NCI-H2081 (cell line): ENCODE measurements at regions not wholly inside any gene's neighbourhood (a gene's known extent, or its start where the extent isn't known, plus 50 kb on each side); places are given as distances from the start of the nearest gene placed in this dataset.

Experiments used
- DNase-seq, 2 experiments: peaks; one replicate each; lab custom pipeline; 2025; lab: John Stamatoyannopoulos, UW

DNA sequence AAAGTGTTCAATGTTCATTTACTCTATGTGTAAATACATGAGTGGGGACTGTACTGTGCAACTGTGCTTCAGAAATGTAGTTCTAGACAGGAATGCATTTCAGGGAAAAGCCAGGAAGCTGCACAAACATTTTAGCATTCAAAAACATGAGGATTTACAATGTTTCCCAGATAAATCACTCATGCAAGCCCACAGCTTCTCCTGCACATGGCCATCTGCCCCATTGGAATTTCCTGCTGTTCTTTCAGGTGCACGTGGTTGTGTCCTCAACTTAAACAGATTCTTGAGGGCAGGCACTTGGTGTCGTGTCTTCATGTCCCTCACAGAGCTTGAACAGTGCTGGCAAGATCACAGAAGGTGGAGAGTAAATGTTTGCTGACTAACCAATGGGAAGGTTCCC is 101.5 kb downstream of the UNC5CL start:
- DNase-seq = no peak

DNA sequence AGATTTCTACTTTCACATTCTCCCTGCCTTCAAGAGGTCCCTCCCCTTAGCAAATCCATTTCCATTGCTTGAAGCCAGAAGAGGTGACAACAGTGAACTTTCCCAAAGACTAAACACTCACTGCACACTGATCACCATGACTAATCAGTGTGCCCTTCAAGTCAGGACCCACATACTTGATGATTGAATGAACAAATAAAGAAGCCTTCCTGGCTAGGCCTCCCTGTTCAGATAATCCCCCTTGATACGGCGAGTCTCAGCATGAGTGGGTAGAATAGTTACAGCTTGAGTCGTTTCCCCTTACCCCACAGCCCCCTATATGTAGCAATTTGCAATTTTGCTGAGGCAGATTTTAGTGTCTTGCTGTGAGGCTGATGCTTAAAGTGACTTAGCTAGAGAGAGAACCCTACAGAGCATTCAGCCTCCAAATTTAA is 102.2 kb downstream of the UNC5CL start:
- DNase-seq = no peak

DNA sequence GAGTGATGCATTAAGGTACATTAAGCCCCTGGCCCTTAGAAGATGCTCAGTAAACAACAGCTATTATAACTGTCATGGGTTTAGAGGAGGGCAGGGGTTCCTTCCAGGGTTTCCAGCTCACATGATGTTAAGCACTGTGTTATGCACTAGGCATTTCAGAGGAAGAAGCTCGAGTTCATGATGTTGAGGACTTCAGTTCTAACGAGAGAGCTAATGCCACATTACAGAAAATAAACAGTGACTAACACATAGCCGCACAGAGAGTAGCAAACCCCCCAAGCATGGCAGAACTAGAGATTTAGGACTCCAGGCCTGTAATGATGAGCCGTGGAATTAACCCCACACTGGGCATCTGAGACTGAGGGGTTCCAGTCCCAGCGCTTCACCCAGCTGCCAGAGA is 105.2 kb downstream of the UNC5CL start:
- DNase-seq = no peak

DNA sequence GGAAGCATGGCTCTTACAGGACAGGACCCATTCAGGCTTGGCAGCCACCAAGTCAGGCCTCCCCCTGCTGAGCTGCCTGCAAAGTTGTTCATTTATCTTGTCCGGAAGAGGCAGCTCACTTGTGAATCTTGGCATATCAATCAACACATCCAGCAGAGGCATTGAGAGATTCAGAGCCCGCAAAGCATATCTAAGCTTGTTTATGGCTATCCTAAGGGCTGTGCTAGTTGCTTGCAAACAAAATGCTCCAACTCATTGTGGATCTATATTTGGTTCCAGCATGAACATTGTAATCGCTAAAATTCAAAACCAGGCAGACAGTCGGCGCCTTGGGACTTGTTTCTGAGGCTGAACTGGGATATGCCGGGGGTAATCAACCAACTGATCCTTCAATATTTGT is 106.1 kb downstream of the UNC5CL start:
- no peak for DNase-seq

DNA sequence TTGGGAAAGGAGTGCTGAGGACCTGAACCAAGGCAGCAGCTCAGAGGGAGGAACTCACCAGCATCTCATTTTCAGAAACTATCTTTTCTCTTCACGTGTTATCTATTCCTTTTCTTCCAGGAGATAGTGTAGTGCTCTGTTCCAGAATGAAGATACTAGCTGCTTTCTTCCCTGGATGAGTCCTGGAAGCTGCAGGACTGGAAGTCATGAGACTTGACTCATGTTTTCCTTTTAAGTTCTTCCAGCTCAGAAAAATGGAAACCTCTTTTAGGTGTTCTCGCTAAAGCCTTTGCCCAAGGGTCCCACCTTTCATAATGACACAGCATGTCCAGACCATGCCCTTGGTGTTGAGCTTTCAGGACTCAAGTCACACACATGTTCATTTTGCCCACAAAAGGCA is 106.7 kb downstream of the UNC5CL start:
- DNase-seq = no peak

GRCh38 chr6:40931931-40932330 is 107.1 kb downstream of the UNC5CL start:
- DNase-seq = no peak

DNA sequence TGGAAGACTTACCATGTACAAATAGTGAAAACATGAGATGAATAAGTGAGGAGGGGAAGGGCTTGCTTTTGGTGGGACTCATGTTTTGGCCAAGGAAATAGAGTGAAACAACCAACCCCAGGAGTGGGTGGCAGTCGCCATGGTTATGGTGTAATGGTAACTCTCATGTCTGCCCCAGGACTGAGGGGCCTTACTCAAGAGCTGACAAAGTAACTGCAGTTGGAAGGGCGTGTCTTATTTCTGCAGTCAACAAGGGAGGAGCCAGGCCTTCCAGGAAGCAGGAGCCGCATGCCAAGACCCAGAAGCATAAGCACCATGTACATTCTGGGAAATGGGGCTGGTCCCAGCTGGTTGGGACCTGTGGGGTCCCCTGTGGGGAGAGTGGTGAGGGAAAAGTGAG is 108.5 kb downstream of the UNC5CL start:
- no peak for DNase-seq

DNA sequence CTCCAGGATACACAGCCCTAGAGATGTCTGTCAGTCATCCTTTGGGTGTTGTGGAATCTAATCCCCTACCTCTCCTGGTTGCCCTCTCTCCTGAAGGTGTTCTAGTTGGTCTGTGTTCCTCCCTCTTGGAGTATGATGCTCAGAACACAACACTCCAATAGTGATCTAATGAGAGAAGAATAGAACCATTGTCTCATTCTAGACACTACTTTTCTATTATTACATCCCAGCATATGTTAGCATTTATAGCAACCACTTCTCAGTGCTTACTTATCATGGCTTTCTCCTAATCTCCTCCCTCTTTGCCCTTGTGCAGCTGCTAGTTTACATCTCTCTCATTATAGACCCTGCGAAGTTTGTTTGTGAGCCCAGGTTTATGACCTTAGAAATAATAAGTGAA is 109.0 kb downstream of the UNC5CL start:
- no peak for DNase-seq

DNA sequence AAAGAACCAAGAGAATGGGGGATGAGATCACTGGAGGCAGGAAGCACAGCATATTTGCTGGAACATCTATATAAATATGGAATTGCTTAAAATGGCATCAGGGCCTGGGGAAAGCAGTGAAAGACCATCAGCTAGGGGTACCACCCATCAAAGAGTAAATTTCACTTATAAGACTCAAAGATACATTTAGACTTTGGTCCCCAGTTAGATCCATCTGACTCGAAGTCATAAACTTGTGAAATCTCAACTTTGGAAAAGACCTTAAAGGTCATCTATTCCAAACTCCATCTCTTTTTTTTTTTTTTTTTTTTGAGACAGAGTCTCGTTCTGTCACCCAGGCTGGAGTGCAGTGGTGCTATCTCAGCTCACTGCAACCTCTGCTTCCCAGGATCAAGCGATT is 109.8 kb downstream of the UNC5CL start:
- no peak for DNase-seq

DNA sequence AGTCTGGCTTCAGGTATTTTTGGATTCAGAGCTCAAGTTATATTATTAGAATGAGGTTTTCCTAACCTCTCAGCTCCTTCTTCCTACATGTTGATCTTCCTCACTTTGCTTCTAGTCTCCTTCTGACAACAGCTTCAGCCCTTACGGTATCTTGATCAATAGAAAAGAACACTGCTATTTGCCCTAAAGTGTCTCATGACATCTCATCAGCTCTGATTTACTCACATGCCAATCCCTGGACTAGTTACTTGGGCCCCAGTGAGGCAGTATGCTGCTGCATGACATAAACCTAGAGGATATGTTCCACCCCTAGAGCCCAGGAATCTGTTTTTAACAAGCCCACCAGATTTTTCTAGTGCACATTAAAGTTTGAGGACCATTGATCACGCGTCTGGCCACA is 110.3 kb downstream of the UNC5CL start:
- no peak for DNase-seq

GRCh38 chr6:40928307-40928706 is 110.7 kb downstream of the UNC5CL start:
- DNase-seq = no peak

DNA sequence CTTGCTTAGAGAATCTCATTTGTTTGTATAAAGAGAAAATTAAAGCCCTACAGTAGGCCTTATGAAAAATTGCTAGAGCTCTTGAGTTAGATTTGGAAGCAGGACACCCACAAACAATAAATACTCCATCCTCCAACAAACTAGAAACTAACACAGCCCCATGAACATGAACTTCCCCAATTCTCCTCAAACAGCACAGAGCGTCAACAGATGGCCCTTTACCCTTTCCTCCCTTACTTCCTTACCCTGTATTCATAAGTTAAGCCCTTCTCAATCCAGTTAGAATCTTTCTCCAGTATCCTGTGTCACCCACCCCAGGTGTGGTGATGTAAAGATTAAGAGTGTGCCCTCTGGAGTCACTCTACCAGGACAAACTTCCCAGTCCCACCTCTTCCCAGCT is 113.7 kb downstream of the UNC5CL start:
- no peak for DNase-seq

GRCh38 chr6:40924839-40925238 is 114.2 kb downstream of the UNC5CL start:
- DNase-seq = no peak

GRCh38 chr6:40923880-40924279 is 115.1 kb downstream of the UNC5CL start:
- DNase-seq = no peak

GRCh38 chr6:40923326-40923725 is 115.7 kb downstream of the UNC5CL start:
- DNase-seq = no peak

DNA sequence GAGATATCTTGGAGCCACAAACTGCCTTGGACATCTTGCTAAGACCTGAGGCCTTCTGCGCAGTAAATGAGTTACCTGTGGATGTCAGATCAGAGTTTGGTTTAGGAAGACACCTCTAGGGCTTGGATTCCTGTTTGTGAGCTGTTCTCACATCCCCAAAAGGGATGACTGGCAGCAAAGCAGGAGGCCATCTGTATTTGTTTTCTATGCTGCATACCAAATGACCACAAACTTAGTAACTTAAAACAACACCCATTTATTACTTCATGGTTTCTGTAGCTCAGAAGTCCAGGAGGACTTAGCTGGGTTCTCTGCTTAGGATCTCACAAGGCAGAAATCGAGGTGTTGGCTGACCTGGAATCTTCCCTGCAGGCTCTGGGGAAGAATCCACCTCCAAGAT is 116.7 kb downstream of the UNC5CL start:
- DNase-seq = no peak

GRCh38 chr6:40918040-40918651 is 120.9 kb downstream of the UNC5CL start:
- DNase-seq = no peak

- DNase-seq = no peak
These were observed 121.4 kb downstream of the UNC5CL start for GRCh38 chr6:40917603-40918002.

GRCh38 chr6:40916845-40917244 is 122.2 kb downstream of the UNC5CL start:
- DNase-seq = no peak

DNA sequence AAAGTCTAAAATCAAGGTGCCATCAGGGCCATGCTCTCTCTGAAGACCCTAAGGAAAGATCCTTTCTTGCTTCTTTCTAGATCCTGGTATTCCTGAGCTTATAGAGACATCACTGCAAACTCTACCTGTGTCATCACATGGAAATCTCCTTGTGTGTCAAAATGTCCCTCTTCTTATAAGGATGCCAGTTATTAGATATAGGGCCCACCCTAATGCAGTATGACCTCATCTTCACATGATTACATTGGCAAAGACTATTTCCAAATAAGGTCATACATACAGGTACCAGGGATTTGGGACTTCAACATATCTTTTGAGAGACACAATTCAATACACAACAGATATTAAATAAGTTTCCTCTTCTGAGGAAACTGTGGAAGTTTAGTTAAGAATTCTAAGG is 123.9 kb downstream of the UNC5CL start:
- DNase-seq = no peak

DNA sequence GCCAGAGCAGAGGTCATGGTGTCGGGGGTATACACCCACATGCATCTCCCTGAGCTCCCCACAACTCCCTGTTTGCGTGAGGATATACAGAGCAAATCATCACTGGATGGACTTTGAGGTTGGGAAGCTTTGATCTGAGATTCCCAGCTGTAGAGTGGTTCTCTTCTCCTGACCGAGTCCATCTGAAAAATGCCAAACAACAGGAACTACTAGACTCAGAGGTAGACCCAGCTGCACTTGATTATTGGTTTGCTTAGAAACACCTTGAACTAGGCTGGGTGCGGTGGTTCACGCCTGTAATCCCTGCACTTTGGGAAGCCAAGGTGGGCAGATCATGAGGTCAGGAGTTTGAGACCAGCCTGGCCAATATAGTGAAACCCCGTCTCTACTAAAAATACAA is 125.0 kb downstream of the UNC5CL start:
- DNase-seq = no peak

DNA sequence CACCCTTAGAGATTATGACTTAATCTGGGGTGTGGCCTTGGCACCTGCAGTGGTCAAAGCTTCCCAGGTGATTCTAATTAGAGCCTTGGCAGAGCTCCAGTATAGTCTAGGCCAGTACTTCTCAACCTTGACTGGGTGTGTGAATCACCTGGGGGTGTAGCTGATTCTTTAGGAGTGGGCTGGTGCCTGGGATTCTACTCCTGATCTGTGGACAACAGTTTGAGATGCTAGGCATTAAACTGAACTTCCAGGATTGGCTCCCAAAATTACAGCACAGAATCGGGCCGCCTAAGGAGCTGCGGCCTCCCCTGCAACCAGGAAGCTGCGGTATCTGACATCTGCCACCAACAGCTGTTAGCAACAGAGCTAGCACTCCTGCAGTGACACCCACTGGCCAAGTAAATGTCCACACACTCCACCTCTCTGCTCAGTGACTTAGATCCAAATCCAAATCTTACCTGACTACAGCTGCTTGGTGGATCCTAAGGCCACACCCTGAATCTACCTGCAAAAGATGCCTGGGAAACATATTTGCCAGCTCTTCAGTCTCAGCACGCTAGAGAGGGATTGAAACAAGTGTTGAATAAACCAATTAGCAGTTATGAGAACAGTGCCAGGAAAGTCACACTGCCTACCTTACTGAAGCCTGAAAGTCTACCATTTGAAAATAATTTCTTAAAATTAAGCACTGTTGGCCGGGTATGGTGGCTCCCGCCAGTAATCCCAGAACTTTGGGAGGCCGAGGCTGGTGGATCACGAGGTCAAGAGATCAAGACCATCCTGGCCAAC is 126.7 kb downstream of the UNC5CL start:
- DNase-seq = peak; percentile 62 to 87

DNA sequence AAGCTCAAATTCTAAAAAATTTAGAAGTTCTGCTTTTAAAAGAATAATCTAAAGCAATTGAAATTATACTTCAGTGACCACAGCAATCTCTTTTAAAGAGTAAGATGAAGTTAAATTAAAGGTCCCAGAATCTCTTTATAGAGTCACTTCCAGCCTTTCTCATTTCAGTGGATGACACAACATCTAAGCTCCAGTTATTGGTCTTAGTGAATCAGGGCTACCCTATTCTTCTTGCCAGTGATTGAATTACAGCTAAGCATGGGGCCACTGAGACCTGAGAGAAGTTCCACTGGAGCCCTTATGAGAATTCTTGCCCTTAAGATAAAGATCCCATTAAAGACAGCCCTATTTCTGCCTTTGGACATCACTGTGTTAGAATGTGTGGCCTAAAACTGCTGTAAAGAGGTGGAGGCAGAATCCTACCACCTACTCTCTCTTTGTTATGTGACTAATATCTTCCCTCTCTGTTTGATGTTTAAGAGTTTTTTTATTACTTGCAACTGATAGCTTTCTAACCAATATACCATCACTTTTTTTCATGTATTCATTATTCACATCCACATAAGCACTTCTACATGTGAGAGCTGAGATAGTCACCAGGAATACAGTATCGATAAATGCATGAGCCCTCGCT is 128.6 kb downstream of the UNC5CL start:
- no peak for DNase-seq
